ENCODE measurements at regions not wholly inside any gene's neighbourhood (a gene's known extent, or its start where the extent isn't known, plus 50 kb on each side); places are given as distances from the start of the nearest gene placed in this dataset.

GRCh38 chr1:2935184-2935583 lies 86.1 kb upstream of the ACTRT2 start:
- no peak for TF ChIP-seq POLR2A (IDR thresholded peaks at IDR 0.05)
- TF ChIP-seq CTCF (IDR thresholded peaks at IDR 0.05), result no peak

Data from body of pancreas (tissue), 4 donors.